Hepatocyte (in vitro differentiated cells): ENCODE measurements at regions not wholly inside any gene's neighbourhood (a gene's known extent, or its start where the extent isn't known, plus 50 kb on each side); places are given as distances from the start of the nearest gene placed in this dataset.

Source experiments
- DNase-seq: peaks from one replicate; pipeline ENCODE4 v3.0.0-alpha.2; 2016; ENCODE audit warnings: low spot score
- H2AFZ ChIP-seq: fragments of 200-600 bp; sonication (generic); 2 replicates; pipeline ENCODE4 v1.6.0; 2016; ENCODE audit warnings: antibody characterized with exemption, mild to moderate bottlenecking
- H3K27ac ChIP-seq: fragments of 200-600 bp; sonication (generic); 2 replicates; pipeline ENCODE4 v1.5.1; 2016; ENCODE audit warnings: mild to moderate bottlenecking
- H3K27me3 ChIP-seq: fragments of 200-600 bp; sonication (generic); 2 replicates; pipeline ENCODE4 v1.6.1; 2016
- H3K36me3 ChIP-seq: fragments of 200-600 bp; sonication (generic); replicated peaks from 2 replicates; pipeline ENCODE4 v1.5.1; 2016; ENCODE audit warnings: low read depth; ENCODE audit not compliant: insufficient read depth
- H3K4me1 ChIP-seq: fragments of 200-600 bp; sonication (generic); 2 replicates; pipeline ENCODE4 v1.5.1; 2016; ENCODE audit warnings: mild to moderate bottlenecking, moderate library complexity; ENCODE audit not compliant: insufficient read depth
- H3K4me2 ChIP-seq: fragments of 200-600 bp; sonication (generic); 2 replicates; pipeline ENCODE4 v1.6.0; 2016
- H3K4me3 ChIP-seq: fragments of 200-600 bp; sonication (generic); 2 replicates; pipeline ENCODE4 v1.5.1; 2016; ENCODE audit warnings: mild to moderate bottlenecking
- H3K79me2 ChIP-seq: fragments of 200-600 bp; sonication (generic); 2 replicates; pipeline ENCODE4 v1.6.0; 2017; ENCODE audit warnings: mild to moderate bottlenecking
- H3K9me2 ChIP-seq: fragments of 200-600 bp; sonication (generic); replicated peaks from 2 replicates; pipeline ENCODE4 v1.6.0; 2017; ENCODE audit warnings: mild to moderate bottlenecking; ENCODE audit not compliant: insufficient read depth
- H3K9me3 ChIP-seq: fragments of 200-600 bp; sonication (generic); 2 replicates; pipeline ENCODE4 v1.5.1; 2016; ENCODE audit warnings: low read depth, mild to moderate bottlenecking
- H4K20me1 ChIP-seq: fragments of 200-600 bp; sonication (generic); 2 replicates; pipeline ENCODE4 v1.6.0; 2016; ENCODE audit warnings: mild to moderate bottlenecking; ENCODE audit not compliant: insufficient read depth, poor library complexity, severe bottlenecking
- CTCF ChIP-seq: fragments of 200-600 bp; sonication (generic); IDR thresholded peaks from 2 replicates; pipeline ENCODE4 v1.5.1; 2016; ENCODE audit warnings: antibody characterized with exemption, mild to moderate bottlenecking; ENCODE audit not compliant: poor library complexity
- EZH2 ChIP-seq: fragments of 200-600 bp; sonication (generic); IDR thresholded peaks from 2 replicates; pipeline ENCODE4 v1.6.1; 2016; ENCODE audit warnings: antibody characterized with exemption, mild to moderate bottlenecking, borderline replicate concordance
- EZH2phosphoT487 ChIP-seq: fragments of 200-600 bp; sonication (generic); IDR thresholded peaks from one replicate; pipeline ENCODE4 v1.6.1; 2018; ENCODE audit warnings: antibody characterized with exemption, mild to moderate bottlenecking, low read depth, moderate library complexity; ENCODE audit not compliant: unreplicated experiment, severe bottlenecking
- WGBS: methylation state at CpG from one replicate; pipeline ENCODE4 v1.1.6; 2016; ENCODE audit warnings: low lambda C conversion rate; ENCODE audit errors: missing lambda C conversion rate; 5-methylcytosine and 5-hydroxymethylcytosine counted together

GRCh38 chr7:19969859-19970493, 196.6 kb upstream of the TMEM196 start:
- H3K4me1 ChIP-seq: no peaks in the 10 kb centered on the region
- peak overlapping the region; percentile 53 for H3K27ac ChIP-seq
- peak overlapping the region; percentile 4 for H3K4me2 ChIP-seq
- H3K27me3 ChIP-seq: no peaks in the 10 kb centered on the region
- H3K9me2 ChIP-seq: no peaks in the 10 kb centered on the region
- no peaks in the 10 kb centered on the region for H3K36me3 ChIP-seq
- H4K20me1 ChIP-seq: no peaks in the 10 kb centered on the region
- TF ChIP-seq EZH2 (no peak), EZH2phosphoT487 (no peak), CTCF (no peak)
- peak; percentile 50 for DNase-seq
- no peaks in the 10 kb centered on the region for H3K79me2 ChIP-seq
- no peak overlapping the region for H2AFZ ChIP-seq
- no peaks in the 10 kb centered on the region for H3K9me3 ChIP-seq
- 20% methylated on average over 4 of the region's 4 CpGs for WGBS
- no peak overlapping the region for H3K4me3 ChIP-seq

GRCh38 chr7:19964246-19964645, 190.8 kb upstream of the TMEM196 start:
- Histone ChIP-seq H3K79me2 (no peaks in the 10 kb centered on the region), H3K4me3 (no peak overlapping the region), H3K27me3 (no peaks in the 10 kb centered on the region), H3K36me3 (no peaks in the 10 kb centered on the region), H3K27ac (no peak overlapping the region), H2AFZ (no peak overlapping the region), H3K9me2 (no peaks in the 10 kb centered on the region), H3K9me3 (no peaks in the 10 kb centered on the region), H3K4me1 (no peaks in the 10 kb centered on the region), H3K4me2 (no peak overlapping the region), H4K20me1 (no peaks in the 10 kb centered on the region)
- 73% methylated on average over 2 of the region's 2 CpGs for WGBS
- DNase-seq: no peak
- no peak for TF ChIP-seq EZH2phosphoT487
- TF ChIP-seq EZH2: no peak
- TF ChIP-seq CTCF: no peak

- Histone ChIP-seq H3K27ac (no peak overlapping the region), H2AFZ (no peak overlapping the region), H3K9me2 (no peaks in the 10 kb centered on the region), H3K36me3 (no peaks in the 10 kb centered on the region), H3K79me2 (no peaks in the 10 kb centered on the region), H3K4me1 (no peaks in the 10 kb centered on the region), H3K4me2 (no peak overlapping the region), H3K27me3 (no peaks in the 10 kb centered on the region), H4K20me1 (no peaks in the 10 kb centered on the region), H3K9me3 (no peaks in the 10 kb centered on the region), H3K4me3 (no peak overlapping the region)
- DNase-seq: no peak
- 68% methylated on average over 1 of the region's 1 CpG for WGBS
- TF ChIP-seq EZH2 (no peak), EZH2phosphoT487 (no peak), CTCF (no peak)
These were observed 190.3 kb upstream of the TMEM196 start for GRCh38 chr7:19963695-19964094.
